ENCODE measurements at regions not wholly inside any gene's neighbourhood (a gene's known extent, or its start where the extent isn't known, plus 50 kb on each side); places are given as distances from the start of the nearest gene placed in this dataset.
"Not testable (repeated sequence)": the region's sequence is repeated elsewhere in the genome, so short reads cannot be mapped to it uniquely, and the experiment has no call there.

DNA sequence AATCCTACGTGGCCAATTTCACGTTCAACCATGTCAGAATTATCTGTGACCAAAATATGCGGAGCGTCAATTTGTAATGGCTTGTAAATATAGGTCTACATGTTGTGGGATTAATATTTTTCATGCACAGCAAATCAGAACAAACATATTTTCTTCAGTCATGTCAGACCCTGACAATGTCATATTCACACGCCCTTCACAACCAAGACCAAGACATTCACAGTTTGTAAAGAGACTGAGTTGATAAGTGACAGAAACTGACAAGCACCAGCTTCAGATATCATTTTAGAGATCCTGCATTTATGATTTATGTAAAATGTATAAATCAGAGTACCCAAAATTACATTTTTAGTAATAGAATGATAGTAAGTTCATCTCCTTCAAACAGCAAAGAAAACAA lies 57.3 kb upstream of the NOVA1 start:
- no peak for DNase-seq (ENCODE audit: low read depth in 2 of 2)

DNA sequence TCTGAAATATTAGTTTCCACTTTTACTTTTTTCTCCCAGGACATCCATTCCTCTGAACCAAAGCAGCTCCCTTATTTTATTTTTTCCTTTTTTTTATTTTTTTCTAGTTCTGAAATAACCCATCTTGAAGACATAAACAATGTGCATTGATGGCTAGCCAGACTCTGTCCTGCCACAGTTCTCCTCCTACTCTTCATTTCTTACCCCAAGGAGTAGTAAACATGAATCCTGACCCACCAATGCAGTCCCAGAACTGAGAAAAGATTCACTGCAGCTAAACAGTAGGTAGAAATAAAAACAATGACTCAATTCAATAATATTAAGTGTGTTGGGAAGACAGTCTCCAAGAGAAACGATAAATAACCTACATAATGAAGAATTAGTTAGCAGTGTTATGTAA lies 65.7 kb upstream of the NOVA1 start:
- no peak for DNase-seq (ENCODE audit: low read depth in 2 of 2)

DNA sequence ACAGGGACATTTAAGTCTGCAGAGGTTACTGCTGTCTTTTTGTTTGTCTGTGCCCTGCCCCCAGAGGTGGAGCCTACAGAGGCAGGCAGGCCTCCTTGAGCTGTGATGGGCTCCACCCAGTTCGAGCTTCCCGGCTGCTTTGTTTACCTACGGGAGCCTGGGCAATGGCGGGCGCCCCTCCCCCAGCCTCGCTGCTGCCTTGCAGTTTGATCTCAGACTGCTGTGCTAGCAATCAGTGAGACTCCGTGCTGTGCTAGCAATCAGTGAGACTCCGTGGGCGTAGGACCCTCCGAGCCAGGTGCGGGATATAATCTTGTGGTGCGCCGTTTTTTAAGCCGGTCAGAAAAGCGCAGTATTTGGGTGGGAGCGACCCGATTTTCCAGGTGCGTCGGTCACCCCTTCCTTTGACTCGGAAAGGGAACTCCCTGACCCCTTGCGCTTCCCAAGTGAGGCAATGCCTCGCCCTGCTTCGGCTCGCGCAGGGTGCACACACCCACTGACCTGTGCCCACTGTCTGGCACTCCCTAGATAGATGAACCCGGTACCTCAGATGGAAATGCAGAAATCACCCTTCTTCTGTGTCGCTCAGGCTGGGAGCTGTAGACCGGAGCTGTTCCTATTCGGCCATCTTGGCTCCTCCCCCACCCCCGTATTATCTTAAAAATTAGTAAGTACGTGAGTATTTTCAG lies 81.0 kb upstream of the NOVA1 start:
- not testable (repeated sequence) for DNase-seq (ENCODE audit: low read depth in 2 of 2)

DNA sequence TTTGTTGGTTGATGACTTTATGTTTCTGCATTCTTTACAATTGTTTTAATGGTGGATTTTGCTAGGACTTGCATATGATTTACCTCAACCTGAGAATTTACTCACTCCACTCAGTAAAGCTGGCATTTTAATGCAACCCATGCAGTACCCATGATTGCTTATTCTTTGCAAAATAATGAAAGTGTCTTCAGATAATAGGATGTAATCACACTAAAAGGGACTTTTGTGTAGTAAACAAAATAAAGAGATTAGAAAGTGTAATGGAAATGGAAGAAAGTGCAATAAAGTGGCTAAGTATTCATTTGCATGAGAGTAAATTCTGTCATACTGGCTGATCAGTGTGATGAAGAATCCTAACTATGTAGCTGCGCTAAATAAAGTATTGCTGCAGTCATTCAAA lies 87.6 kb upstream of the NOVA1 start:
- no peak for DNase-seq (ENCODE audit: low read depth in 2 of 2)

DNA sequence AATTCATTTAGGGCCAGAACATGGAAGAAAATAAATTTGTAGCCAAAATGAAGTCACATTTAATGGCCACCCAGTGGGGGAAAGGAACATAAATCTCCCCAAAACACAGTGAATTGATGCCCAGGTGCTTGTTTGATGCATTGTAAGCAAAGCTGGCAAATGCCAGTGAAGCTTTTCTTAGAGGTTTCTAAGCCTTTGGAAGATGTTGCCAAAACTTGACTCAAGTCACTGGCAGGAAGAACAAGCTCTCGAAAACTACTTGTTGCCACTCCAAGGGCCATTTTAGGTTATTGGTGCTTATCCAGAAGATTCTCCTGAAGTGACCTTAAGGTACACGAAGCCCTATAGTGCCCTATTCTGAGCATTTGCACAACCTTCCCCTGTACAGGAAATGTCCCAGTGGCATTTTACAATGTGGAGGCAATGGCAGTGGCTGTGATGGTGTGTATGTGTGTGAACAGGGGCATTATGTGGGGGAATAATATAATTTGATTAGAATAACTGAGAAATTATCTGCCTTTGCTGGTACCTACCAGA lies 89.5 kb upstream of the NOVA1 start:
- DNase-seq (ENCODE audit: low read depth in 2 of 2): no peak

DNA sequence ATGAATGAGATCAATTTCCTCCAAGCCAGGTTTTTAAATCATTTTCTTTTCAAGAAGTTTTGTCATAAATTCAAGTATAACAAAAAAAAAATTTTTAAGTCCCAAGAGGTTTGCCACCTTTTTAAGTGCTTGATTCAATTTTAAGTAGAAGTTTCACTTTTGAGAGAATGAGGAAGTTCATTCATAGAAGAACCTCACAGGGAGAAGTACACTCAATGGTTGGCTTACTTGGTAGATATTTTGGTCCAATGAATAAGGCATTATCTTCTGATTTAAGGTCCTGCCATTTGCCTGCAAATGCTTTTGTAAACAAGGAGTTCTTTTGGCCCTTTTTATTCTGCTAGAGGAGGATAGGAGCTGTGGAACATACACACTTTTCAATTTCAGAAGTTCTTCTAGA lies 96.7 kb upstream of the NOVA1 start:
- no peak for DNase-seq (ENCODE audit: low read depth in 2 of 2)

DNA sequence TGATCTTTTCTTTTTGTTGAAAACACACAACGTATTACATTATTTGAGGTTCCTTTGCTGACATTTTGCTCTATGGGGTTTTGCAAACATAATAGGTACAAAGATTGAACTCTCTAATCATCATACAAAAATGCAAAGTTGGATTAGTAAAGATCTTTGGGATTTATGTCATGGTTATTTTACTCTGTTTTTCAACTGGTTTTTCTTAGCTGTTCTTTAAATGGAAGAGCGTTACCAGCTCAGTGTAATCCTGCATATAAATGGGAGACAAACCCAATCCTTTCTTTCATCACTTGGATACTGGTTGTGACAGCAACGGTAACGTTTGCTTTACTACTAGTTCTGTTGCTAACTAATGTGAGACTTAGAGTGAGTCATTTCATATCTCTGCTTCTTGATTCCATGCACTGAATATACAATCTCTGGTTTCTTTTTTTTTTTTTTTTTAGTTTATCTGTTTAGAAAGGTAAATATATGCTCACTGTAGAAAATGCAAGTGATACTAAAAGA lies 104.9 kb upstream of the NOVA1 start:
- no peak for DNase-seq (ENCODE audit: low read depth in 2 of 2)

DNA sequence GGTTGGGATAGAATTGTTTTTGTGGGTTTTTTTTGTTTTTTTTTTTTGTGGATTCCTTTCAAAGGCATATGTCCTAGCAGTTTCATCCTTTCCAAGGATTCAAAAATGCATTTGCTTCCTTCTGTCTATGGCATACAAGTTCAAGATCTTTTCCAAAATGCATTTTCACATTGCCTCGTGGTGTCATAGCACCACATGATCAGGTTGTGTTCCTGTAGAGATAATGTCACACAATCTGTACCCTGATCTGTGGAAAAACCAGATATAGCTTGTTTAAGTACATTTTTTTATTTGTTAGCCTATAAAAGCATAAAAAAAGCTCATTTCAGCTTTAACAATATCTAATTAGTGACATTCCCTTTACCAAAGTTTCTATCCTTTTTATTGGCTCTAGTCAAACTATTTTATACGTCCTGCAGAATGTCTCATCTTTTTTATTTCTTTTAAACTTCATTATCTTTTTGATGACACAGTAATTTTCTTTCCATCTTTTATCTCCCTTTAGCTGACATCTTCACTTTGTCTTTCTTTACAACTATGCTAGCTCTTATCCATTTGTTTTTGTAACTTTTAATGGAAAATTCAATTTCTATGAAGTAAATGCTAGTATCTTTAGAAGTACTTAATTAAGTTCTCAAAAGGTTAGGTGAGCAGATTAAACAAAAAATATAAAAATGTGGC lies 106.0 kb upstream of the NOVA1 start:
- no peak for DNase-seq (ENCODE audit: low read depth in 2 of 2)

DNA sequence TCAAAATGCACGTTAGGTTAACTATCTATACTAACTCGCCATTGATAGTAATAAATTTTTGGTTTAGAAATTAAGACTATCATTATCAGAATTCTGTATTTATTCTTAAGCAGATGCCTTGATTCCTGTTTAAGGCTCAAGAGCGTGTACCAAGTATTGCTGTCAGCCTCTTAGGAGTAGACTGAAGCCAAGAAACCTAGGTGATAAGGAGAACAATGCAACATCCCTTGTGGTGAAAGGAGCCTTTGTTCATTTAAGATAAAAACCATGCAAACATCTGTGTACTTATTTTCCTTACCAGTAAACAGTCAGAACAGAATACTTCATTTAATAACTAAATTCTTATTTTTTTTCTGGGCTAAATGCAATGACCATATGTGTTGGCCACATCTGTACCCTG lies 109.4 kb upstream of the NOVA1 start:
- no peak for DNase-seq (ENCODE audit: low read depth in 2 of 2)

DNA sequence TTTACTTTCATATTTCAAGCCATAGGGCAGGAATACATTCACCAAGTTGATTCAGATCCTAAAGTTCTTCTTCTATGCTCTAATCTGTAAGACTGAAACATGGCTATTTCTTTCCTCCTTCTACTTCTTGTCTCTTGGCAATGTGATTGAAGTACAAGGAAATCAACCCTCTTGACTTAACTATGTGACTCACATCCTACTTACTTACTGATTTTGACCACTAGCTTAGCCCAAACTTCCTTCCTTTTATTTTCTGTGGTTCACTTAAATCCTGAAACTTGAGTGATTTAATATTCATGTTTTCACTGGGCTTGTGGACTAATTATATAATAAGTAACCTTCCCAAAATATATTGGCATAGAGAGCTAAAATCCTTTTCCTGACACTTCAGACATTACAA lies 111.2 kb upstream of the NOVA1 start:
- DNase-seq (ENCODE audit: low read depth in 2 of 2): no peak

DNA sequence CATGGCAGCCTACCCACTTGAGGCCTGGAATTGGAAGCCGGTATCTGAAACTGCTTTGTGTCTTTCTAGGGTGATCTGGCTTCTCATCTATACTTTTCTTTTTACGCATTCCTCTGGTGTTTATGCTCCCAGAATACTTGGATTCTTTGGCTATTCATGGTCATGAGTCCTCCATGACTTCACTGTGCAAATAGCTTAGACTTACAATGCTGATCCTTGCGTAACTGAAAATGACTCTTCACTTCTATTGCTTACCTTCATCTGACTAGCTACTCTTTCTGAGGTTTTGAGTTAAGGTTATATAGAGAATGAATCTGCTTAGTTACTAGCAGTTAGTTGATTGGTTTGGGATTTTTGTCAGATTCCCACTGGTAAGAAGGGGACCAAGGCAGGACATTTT lies 121.7 kb upstream of the NOVA1 start:
- no peak for DNase-seq (ENCODE audit: low read depth in 2 of 2)

DNA sequence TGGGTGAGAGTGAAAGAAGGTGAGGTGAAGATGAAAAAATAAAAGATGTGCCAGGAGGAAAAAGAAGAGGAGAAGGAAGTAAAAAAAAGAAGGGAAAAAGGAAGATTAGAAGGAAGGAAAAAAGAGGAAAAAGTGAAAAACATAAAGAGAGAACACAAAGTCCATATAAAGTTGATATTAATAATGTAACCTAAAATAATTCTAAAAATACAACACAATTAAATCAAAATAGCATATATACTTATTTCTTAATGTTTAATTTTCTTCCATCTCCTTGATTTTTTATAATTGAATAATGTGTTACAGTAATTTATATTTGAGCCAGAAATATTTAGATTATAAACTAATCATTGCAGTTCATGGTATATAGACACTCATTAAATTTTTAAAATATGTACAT lies 124.4 kb upstream of the NOVA1 start:
- DNase-seq (ENCODE audit: low read depth in 2 of 2): no peak

DNA sequence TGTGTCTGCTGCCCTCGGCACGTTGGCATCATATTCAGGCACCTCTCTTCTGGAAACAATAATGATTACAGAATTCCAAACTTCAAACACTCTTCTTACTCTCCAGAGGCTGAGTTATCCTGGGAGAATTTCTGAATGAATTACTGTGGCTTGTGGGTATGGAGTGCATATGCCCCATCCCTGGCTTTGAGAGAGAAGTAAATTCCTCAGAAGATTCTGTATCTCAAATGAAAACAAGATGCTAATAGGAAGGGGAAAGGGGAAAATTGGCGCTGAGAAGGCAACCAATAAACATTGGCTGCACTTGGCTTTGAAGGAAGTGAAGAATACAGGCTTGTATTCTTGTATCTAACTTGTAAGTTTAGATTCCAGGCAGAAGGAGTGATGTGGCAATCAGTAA lies 132.0 kb upstream of the NOVA1 start:
- no peak for DNase-seq (ENCODE audit: low read depth in 2 of 2)

DNA sequence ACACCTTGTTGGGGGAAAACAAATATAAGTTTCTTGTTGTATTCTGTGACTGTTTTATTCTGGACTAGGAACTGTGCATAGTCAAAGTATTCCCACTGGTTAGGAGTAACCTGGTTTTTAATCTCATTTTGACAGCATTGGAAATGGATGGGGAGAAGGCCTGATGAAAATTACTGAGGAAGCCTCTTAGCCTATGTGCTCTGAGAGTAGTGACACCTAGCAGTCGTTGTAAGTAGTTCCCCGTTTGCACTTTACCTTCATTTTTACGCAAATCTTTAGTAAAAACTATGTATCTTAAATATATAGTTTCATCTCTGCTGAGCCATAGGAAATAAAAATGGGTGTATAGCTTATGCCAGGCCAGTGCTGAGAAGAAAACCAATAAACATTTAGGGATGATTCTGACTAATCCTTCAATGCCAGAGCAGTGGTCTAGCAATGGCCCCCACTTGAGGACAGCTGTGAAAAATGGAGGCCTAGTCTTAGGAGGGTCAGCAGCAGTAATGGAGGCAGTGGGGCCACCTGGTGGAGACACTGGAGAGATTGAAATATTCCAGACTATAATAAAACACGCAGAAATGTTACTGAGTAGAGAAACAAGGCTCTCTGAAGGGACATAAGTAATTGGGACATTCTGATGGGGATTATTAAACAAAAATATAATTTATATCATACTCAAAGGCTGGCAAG lies 133.2 kb upstream of the NOVA1 start:
- no peak for DNase-seq (ENCODE audit: low read depth in 2 of 2)

DNA sequence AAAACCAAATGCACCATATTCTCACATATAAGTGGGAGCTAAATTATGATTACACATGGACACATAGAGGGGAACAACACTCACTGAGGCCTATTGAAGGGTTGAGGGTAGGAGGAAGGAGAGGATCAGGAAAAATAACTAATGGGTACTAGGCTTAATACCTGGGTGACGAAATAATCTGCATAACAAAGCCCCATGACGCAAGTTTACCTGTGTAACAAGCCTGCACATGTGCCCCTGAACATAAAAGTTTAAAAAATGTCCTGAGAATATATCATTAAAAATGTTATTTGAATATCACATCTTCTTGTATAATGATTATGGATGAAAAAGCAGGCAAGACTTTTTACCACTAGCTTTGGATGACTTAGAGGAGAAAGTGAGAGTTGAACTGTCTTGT lies 138.0 kb upstream of the NOVA1 start:
- no peak for DNase-seq (ENCODE audit: low read depth in 2 of 2)

DNA sequence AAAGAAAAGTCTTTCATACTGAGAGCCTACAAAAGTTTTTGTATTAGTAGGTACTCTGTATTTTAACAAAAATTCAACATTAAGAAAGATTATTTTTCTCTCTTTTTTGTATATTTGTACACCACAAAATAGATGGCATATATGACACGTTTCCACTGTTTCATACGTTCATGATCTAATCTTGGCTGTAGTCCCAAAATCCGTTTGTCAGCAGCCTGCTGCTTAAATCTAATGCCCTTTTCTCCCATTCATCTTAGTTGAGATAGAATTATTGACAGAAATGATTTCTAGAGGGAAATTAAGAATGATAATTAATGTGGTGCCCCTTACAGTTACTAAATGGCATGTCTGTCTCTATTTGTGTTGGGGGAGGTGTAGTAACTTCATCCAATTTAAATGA lies 140.7 kb upstream of the NOVA1 start:
- no peak for DNase-seq (ENCODE audit: low read depth in 2 of 2)

DNA sequence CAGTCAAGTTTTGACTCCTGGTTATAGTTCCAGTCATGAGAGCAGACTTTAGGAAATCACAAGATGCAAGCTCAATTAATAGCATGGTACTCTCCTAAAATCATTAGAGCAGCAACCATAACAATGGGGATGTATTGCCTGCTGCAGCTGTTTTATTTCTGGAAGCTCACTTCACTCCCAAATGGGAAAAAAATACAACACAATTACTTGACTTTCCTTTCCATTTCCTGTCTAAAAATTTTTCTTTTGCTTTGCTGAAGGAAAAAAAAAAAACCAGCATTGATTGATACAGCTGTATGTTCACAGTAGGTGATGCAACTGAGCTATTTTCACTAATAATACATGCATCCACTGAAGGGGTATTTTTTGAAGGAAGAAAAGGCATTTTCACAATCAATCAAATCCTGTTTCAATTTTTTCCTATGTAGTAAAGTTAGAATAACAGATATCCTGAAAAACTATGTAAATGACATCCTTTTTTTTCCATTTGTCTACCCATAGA lies 143.9 kb upstream of the NOVA1 start:
- no peak for DNase-seq (ENCODE audit: low read depth in 2 of 2)

DNA sequence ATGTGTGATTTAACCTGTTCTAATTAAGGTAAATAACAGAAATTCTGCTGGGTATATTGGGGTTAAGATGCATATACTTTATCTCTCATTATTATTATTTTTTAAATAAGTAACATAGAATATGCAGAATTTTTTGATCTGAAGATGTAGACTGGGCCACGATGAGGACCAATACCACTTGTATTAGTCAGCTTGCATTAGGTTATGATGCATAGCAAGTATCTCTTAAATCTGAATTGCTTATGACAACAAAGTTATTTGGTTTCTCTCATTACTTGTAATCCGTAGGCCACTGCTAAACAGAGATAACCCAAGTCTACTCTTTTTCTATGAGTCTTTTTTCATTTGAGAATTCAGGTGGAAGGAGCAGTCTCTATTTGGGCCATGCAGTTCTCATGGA lies 145.5 kb upstream of the NOVA1 start:
- no peak for DNase-seq (ENCODE audit: low read depth in 2 of 2)

DNA sequence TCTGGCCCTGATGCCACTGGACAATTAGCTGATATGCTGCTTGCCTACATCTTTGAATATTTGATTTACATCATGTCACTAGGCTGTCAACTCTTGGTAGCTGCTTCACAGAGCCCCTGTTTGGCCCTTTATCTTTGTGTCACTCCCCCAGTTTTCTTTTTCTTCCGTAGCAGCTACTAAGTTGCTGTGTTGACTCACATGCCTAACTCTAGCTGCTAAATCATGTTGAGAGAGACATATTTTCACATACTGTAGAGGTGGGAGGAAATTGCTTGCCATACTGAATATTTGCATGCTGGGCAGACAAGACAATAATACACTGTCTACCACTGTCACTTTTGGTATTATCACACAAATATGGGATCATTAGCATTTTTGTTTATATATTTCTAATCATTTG lies 147.1 kb upstream of the NOVA1 start:
- DNase-seq (ENCODE audit: low read depth in 2 of 2): no peak

DNA sequence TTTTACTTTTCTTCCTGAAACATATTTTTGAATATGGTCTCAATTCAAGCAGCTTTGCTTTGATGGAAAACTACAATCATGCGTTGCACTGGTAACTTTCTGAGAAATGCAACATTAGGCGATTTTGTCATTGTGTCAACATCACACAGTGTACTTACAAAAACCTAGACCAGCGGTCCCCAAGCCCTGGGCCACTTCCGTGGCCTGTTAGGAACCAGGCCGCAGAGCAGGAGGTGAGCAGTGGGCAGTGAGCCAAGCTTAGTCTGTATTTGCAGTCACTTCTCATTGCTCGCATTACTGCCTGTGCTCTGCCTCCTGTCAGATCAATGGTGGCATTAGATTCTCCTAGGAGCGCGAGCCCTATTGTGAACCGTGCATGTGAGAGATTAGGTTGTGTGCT lies 163.7 kb upstream of the NOVA1 start:
- DNase-seq (ENCODE audit: low read depth in 2 of 2): no peak

DNA sequence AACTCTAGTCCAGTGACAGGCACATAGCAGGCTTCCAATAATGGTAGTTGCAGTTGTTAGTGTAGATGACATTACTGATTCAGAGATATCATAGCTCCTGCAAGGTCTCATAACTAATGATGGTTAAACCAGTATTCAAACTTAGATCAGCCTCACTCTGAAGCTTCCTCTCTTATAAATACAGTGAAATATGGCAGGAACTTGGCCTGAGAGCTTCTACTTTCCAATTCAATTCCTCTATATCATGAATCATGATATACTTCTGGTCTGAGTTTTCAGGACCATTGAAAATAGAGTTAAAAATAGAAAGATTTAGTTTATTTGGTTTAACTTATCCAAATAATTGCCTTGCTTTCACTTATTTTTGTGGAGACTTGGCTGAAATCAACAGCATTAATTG lies 167.5 kb upstream of the NOVA1 start:
- no peak for DNase-seq (ENCODE audit: low read depth in 2 of 2)

DNA sequence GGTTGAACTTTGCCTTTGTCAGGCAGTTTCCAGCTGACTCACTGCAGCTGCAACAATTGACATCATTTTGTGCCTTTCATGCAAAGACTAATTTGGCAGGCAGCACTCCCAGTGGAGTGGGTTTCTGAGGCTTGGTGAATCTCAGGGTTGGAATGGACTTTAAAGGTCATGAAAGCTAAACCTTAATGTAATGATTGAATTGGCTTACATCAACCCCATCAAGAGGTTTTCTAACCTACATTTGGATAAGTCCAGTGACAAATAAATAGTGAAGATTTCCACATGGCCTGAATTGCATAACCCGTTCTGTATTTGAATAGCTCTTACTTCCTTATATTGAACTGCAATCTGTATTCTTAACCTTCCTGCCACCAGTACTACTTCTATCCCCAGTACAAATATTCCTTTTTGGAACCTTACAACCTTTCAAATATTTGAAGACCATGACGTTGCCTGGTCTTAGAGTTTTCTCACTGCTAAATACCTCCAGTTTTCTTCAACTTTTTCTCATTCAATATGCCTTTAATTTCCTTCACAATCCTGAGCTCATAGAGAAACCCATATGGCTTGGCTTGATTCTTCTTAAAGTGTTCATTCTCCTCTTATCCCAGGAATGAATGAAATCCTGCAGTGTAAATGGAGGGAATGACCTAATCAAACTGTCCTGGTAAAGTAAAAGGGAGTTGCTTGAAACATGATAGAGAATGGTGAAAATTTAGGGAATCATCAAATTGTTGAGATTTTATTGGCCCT lies 168.1 kb upstream of the NOVA1 start:
- no peak for DNase-seq (ENCODE audit: low read depth in 2 of 2)
